NCI-H748 (cell line): ENCODE measurements at regions not wholly inside any gene's neighbourhood (a gene's known extent, or its start where the extent isn't known, plus 50 kb on each side); places are given as distances from the start of the nearest gene placed in this dataset.
"Not testable (repeated sequence)": the region's sequence is repeated elsewhere in the genome, so short reads cannot be mapped to it uniquely, and the experiment has no call there.

ENCODE experiments used
- DNase-seq: peaks from one replicate; lab custom pipeline; 2025; ENCODE audit not compliant: unreplicated experiment; lab: John Stamatoyannopoulos, UW

GRCh38 chrX:71822314-71822713 is 59.2 kb downstream of the CXorf49B start:
- DNase-seq, result not testable (repeated sequence)

GRCh38 chrX:71823391-71824057 is 60.4 kb downstream of the CXorf49B start:
- no peak for DNase-seq

- DNase-seq, result no peak
Observed at GRCh38 chrX:71828086-71828485, 64.9 kb downstream of the CXorf49B start.

GRCh38 chrX:71838092-71838491 is 72.6 kb upstream of the NHSL2 start:
- not testable (repeated sequence) for DNase-seq

- no peak for DNase-seq
Observed at GRCh38 chrX:71846429-71846828, 64.2 kb upstream of the NHSL2 start.

GRCh38 chrX:71852182-71852581 is 58.5 kb upstream of the NHSL2 start:
- no peak for DNase-seq

- peak; percentile 33 for DNase-seq
Observed at GRCh38 chrX:71859637-71860036, 51.0 kb upstream of the NHSL2 start.
